ENCODE measurements at regions not wholly inside any gene's neighbourhood (a gene's known extent, or its start where the extent isn't known, plus 50 kb on each side); places are given as distances from the start of the nearest gene placed in this dataset.

DNA sequence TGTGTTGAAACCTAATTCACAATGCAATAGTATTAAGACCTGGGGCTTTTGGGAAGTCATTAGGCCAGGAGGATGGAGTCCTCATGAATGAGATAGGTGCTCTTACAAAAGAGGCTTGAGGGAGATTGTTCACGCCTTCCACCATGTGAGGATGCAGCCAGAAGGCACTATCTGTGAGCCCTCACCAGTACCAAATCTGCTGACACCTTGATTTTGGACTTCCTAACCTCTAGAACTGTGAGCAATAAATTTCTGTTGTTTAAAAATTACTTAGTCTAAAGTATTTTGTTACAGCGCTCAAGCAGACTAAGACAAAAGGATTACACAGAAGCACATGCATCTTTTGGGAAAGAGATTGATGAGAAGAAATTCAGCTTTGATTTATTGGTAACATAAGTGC, 232.9 kb upstream of the NR4A3 start:
- POLR2A ChIA-PET, result no interaction called here
- H3K4me1 ChIP-seq (ENCODE audit: insufficient read depth, low read length, poor library complexity, severe bottlenecking), result peaks cover 9% of the 10 kb centered on the region
- no peaks in the 10 kb centered on the region for H3K79me2 ChIP-seq (ENCODE audit: insufficient read depth, low read depth, low read length)
- no peak overlapping the region for H3K4me2 ChIP-seq (ENCODE audit: low read length)
- H3K27ac ChIP-seq (ENCODE audit: low read depth, low read length, poor library complexity, severe bottlenecking), result no peak overlapping the region
- no peaks in the 10 kb centered on the region for H4K20me1 ChIP-seq (ENCODE audit: insufficient read depth, low read length)
- no peak overlapping the region for H3K4me3 ChIP-seq (ENCODE audit: low read depth, low read length, poor library complexity, severe bottlenecking)
- BruUV-seq (replicated peaks), result no TSS peak
- CTCF ChIA-PET (ENCODE audit: unreplicated experiment), result no interaction called here
- H3K9me2 ChIP-seq (ENCODE audit: insufficient read depth, low read length), result no peaks in the 10 kb centered on the region
- no peaks in the 10 kb centered on the region for H3K36me3 ChIP-seq (ENCODE audit: insufficient read depth, low read length)
- no peak for DNase-seq (ENCODE audit: low spot score)
- TF ChIP-seq, protein P1, sequence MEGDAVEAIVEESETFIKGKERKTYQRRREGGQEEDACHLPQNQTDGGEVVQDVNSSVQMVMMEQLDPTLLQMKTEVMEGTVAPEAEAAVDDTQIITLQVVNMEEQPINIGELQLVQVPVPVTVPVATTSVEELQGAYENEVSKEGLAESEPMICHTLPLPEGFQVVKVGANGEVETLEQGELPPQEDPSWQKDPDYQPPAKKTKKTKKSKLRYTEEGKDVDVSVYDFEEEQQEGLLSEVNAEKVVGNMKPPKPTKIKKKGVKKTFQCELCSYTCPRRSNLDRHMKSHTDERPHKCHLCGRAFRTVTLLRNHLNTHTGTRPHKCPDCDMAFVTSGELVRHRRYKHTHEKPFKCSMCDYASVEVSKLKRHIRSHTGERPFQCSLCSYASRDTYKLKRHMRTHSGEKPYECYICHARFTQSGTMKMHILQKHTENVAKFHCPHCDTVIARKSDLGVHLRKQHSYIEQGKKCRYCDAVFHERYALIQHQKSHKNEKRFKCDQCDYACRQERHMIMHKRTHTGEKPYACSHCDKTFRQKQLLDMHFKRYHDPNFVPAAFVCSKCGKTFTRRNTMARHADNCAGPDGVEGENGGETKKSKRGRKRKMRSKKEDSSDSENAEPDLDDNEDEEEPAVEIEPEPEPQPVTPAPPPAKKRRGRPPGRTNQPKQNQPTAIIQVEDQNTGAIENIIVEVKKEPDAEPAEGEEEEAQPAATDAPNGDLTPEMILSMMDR (conservative IDR thresholded peaks at IDR 0.05; ENCODE audit: low read length), result no peak
- no peak for TF ChIP-seq EZH2phosphoT487 (IDR thresholded peaks at IDR 0.05; ENCODE audit: borderline replicate concordance, low read depth, low read length)
- peaks cover 5% of the 10 kb centered on the region; the same call in 1 of the 2 replicates for H3K9me3 ChIP-seq (ENCODE audit: low read length)
- no peak overlapping the region for H2AFZ ChIP-seq (ENCODE audit: low read length)
- intact Hi-C loops (cut with micrococcal nuclease; ENCODE audit: unreplicated experiment), result no loop called here

DNA sequence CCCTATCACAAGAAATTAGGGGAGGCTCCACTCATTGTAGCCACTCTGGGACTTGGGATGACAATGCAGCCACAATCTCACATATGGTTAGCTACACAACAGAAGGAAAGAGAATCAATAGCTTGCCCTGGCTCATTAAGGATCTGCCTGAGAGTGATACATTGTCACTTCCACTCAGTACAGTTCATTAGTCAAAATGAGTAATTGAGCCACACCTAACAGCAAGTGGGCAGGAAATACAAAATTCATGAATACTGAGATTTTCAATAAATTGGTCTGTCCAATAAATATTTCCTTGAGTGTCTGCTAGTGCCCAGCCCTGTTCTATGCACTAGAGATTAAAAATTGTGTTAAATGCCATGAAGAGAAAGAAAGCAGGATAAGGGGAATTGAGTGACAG, 231.3 kb upstream of the NR4A3 start:
- Histone ChIP-seq H3K79me2 (ENCODE audit: insufficient read depth, low read depth, low read length) (no peaks in the 10 kb centered on the region), H3K4me3 (ENCODE audit: low read depth, low read length, poor library complexity, severe bottlenecking) (no peak overlapping the region), H3K9me2 (ENCODE audit: insufficient read depth, low read length) (no peaks in the 10 kb centered on the region), H3K4me1 (ENCODE audit: insufficient read depth, low read length, poor library complexity, severe bottlenecking) (peaks cover 9% of the 10 kb centered on the region), H3K36me3 (ENCODE audit: insufficient read depth, low read length) (no peaks in the 10 kb centered on the region), H3K27ac (ENCODE audit: low read depth, low read length, poor library complexity, severe bottlenecking) (no peak overlapping the region), H2AFZ (ENCODE audit: low read length) (peak overlapping the region; percentile 49; the same call in 1 of the 2 replicates), H3K9me3 (ENCODE audit: low read length) (peaks cover 5% of the 10 kb centered on the region; the same call in 1 of the 2 replicates), H3K4me2 (ENCODE audit: low read length) (peak overlapping the region; percentile 9), H4K20me1 (ENCODE audit: insufficient read depth, low read length) (no peaks in the 10 kb centered on the region)
- TF ChIP-seq, protein P1 (conservative IDR thresholded peaks at IDR 0.05; ENCODE audit: low read length), result no peak
- TF ChIP-seq EZH2phosphoT487 (IDR thresholded peaks at IDR 0.05; ENCODE audit: borderline replicate concordance, low read depth, low read length), result no peak
- intact Hi-C loops (cut with micrococcal nuclease; ENCODE audit: unreplicated experiment), result no loop called here
- DNase-seq (ENCODE audit: low spot score), result no peak
- ChIA-PET CTCF (ENCODE audit: unreplicated experiment) (interaction anchor here (0.5 kb wide), 1 partner anchor 268 kb away, joined by 5 read pairs; no protein-coding TSS in a partner anchor), POLR2A (no interaction called here)
- BruUV-seq (replicated peaks), result no TSS peak

DNA sequence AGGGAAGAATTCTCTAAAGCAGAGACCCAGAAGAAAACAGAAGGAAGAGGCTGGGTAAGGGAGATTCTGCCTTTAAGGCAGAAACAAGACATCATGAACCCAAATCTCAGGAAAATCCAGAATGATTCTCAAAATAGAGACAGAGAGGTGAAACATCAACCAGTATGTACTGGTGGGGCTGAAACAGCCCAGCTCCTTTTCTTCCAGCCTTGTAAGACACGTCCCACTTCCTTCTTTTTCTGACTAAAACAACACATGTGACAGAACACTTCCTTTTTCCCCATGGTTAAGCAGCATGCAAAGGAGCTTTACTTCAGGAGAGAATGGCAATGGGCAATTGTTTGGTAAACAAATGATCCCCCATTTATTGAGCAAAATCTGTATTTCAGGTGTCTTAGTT, 230.8 kb upstream of the NR4A3 start:
- Histone ChIP-seq H3K4me3 (ENCODE audit: low read depth, low read length, poor library complexity, severe bottlenecking) (no peak overlapping the region), H3K4me1 (ENCODE audit: insufficient read depth, low read length, poor library complexity, severe bottlenecking) (peaks cover 9% of the 10 kb centered on the region), H3K4me2 (ENCODE audit: low read length) (peak overlapping the region; percentile 9), H3K27ac (ENCODE audit: low read depth, low read length, poor library complexity, severe bottlenecking) (no peak overlapping the region), H3K9me3 (ENCODE audit: low read length) (peaks cover 5% of the 10 kb centered on the region; the same call in 1 of the 2 replicates), H3K36me3 (ENCODE audit: insufficient read depth, low read length) (no peaks in the 10 kb centered on the region), H2AFZ (ENCODE audit: low read length) (peak overlapping the region; percentile 49; the same call in 1 of the 2 replicates), H4K20me1 (ENCODE audit: insufficient read depth, low read length) (no peaks in the 10 kb centered on the region), H3K79me2 (ENCODE audit: insufficient read depth, low read depth, low read length) (no peaks in the 10 kb centered on the region), H3K9me2 (ENCODE audit: insufficient read depth, low read length) (no peaks in the 10 kb centered on the region)
- CTCF ChIA-PET (ENCODE audit: unreplicated experiment), result interaction anchor here (0.5 kb wide), 1 partner anchor 269 kb away, joined by 5 read pairs; no protein-coding TSS in a partner anchor
- intact Hi-C loops (cut with micrococcal nuclease; ENCODE audit: unreplicated experiment), result no loop called here
- no peak for TF ChIP-seq EZH2phosphoT487 (IDR thresholded peaks at IDR 0.05; ENCODE audit: borderline replicate concordance, low read depth, low read length)
- TF ChIP-seq, protein P1 (conservative IDR thresholded peaks at IDR 0.05; ENCODE audit: low read length), result no peak
- no TSS peak for BruUV-seq (replicated peaks)
- POLR2A ChIA-PET, result no interaction called here
- peak; percentile 41 for DNase-seq (ENCODE audit: low spot score)
